ENCODE measurements at regions not wholly inside any gene's neighbourhood (a gene's known extent, or its start where the extent isn't known, plus 50 kb on each side); places are given as distances from the start of the nearest gene placed in this dataset.

GRCh38 chr14:61125867-61126572 lies 145.0 kb downstream of the SLC38A6 start:
- no peak for DNase-seq (ENCODE audit: extremely low spot score)
- peak overlapping the region; percentile 37 to 72 (median 50) for H3K27ac ChIP-seq (replicated peaks in 1 of 4)

DNA sequence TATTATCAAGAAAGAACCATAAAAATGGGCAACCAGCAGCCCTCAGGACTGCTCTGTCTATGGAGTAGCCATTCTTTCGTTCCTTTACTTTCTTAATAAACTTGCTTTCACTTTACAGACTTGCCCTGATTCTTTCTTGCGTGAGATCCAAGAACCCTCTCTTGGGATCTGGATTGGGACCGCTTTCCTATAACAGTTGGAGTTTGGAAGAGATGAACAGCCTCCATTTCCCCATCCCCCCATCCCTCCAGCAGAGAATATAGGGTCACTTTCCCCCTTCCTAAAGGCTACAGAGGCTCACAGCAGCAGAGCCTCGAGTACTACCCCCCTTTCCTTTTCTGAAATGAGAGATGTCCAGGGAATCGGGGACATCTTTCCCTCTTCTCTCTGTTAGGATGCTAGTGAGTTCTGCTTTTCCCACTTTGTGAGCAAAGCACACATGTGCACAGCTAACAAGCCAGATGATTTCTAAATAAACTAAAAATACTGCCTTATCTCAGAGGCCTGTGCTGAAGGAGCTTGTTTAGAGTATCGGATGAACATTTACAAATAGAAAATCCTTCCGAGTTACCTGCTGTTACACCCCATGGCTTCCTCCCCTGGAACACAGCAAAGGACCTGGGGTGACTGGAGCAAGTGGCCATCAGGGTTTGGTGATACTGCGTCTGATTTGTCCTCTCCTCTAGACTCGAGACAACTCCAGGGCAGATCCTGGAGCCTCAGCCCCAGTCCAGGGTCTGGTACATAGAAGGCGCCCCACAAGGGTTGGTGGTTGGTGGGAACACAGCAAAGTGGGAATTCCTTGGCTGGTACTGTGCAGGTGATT lies 144.2 kb downstream of the SLC38A6 start:
- H3K27ac ChIP-seq (replicated peaks in 1 of 4) = peak overlapping the region; percentile 37 to 72 (median 50)
- peaks cover 5 to 60% (median 43%) of the 10 kb centered on the region in 4 donors for H3K4me1 ChIP-seq
- H3K4me3 ChIP-seq = peak overlapping the region in 1 of 4 donors; percentile 10
- intact Hi-C loops (cut with DNase I) = no loop called here
- 59% methylated on average over 10 of the region's 10 CpGs for WGBS
- H3K36me3 ChIP-seq = no peaks in the 10 kb centered on the region
- no peaks in the 10 kb centered on the region for H3K27me3 ChIP-seq
- no peak for TF ChIP-seq POLR2A (IDR thresholded peaks at IDR 0.05; ENCODE audit: low read depth)
- TF ChIP-seq EP300 (IDR thresholded peaks at IDR 0.05) = no peak
- TF ChIP-seq, protein P1, sequence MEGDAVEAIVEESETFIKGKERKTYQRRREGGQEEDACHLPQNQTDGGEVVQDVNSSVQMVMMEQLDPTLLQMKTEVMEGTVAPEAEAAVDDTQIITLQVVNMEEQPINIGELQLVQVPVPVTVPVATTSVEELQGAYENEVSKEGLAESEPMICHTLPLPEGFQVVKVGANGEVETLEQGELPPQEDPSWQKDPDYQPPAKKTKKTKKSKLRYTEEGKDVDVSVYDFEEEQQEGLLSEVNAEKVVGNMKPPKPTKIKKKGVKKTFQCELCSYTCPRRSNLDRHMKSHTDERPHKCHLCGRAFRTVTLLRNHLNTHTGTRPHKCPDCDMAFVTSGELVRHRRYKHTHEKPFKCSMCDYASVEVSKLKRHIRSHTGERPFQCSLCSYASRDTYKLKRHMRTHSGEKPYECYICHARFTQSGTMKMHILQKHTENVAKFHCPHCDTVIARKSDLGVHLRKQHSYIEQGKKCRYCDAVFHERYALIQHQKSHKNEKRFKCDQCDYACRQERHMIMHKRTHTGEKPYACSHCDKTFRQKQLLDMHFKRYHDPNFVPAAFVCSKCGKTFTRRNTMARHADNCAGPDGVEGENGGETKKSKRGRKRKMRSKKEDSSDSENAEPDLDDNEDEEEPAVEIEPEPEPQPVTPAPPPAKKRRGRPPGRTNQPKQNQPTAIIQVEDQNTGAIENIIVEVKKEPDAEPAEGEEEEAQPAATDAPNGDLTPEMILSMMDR (IDR thresholded peaks at IDR 0.05) = no peak
- TF ChIP-seq POLR2AphosphoS5 (IDR thresholded peaks at IDR 0.05) = no peak
- DNase-seq (ENCODE audit: extremely low spot score) = no peak
- no peaks in the 10 kb centered on the region for H3K9me3 ChIP-seq

More at GRCh38 chr14:61125867-61126572, 145.0 kb downstream of the SLC38A6 start:
- Histone ChIP-seq H3K9me3 (no peaks in the 10 kb centered on the region), H3K4me3 (no peak overlapping the region), H3K27me3 (no peaks in the 10 kb centered on the region), H3K4me1 (peaks cover 5 to 60% (median 43%) of the 10 kb centered on the region in 4 donors), H3K36me3 (no peaks in the 10 kb centered on the region)
- intact Hi-C loops (cut with DNase I) = no loop called here
- TF ChIP-seq POLR2A (IDR thresholded peaks at IDR 0.05; ENCODE audit: low read depth) (no peak), EP300 (IDR thresholded peaks at IDR 0.05) (peak; percentile 31), POLR2AphosphoS5 (IDR thresholded peaks at IDR 0.05) (no peak)
- TF ChIP-seq, protein P1 (IDR thresholded peaks at IDR 0.05) = no peak
- 15% methylated on average over 9 of the region's 10 CpGs for WGBS

- Histone ChIP-seq H3K27ac (replicated peaks in 1 of 4) (no peak overlapping the region), H3K4me3 (no peak overlapping the region), H3K27me3 (no peaks in the 10 kb centered on the region), H3K9me3 (no peaks in the 10 kb centered on the region), H3K36me3 (no peaks in the 10 kb centered on the region), H3K4me1 (peaks cover 5 to 44% (median 33%) of the 10 kb centered on the region in 4 donors)
- TF ChIP-seq POLR2A (IDR thresholded peaks at IDR 0.05; ENCODE audit: low read depth) (no peak), EP300 (IDR thresholded peaks at IDR 0.05) (no peak), POLR2AphosphoS5 (IDR thresholded peaks at IDR 0.05) (no peak)
- TF ChIP-seq, protein P1 (IDR thresholded peaks at IDR 0.05) = no peak
- intact Hi-C loops (cut with DNase I) = no loop called here
- no peak for DNase-seq (ENCODE audit: extremely low spot score)
- WGBS = 94% methylated on average over 3 of the region's 3 CpGs
These were observed 141.8 kb downstream of the SLC38A6 start for GRCh38 chr14:61122862-61123261.

DNA sequence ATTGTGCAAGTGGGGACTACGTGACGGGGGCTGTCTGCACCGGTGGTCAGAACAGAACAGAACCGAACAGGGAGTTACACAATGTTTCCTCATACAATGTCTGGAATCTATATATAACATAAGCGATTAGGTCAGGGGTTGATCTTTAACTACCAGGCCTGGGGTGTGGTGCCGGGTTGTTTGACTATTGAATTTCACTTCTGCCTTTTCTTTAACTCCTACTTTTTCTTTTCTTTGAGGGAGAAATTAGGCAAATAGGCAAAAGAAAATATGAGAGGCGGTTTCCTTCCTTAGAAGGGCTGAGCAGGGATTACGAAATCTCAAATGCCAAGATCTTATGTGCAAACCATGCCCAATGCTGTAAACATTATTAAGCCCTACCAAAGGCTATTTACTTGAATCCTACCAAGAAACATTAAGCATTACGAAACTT lies 140.3 kb downstream of the SLC38A6 start:
- no peak overlapping the region for H3K4me3 ChIP-seq
- H3K27me3 ChIP-seq = no peaks in the 10 kb centered on the region
- TF ChIP-seq EP300 (IDR thresholded peaks at IDR 0.05) = no peak
- no peak for TF ChIP-seq POLR2AphosphoS5 (IDR thresholded peaks at IDR 0.05)
- no peak for TF ChIP-seq POLR2A (IDR thresholded peaks at IDR 0.05; ENCODE audit: low read depth)
- TF ChIP-seq, protein P1 (IDR thresholded peaks at IDR 0.05) = no peak
- intact Hi-C loops (cut with DNase I) = no loop called here
- H3K27ac ChIP-seq (replicated peaks in 1 of 4) = no peak overlapping the region
- 89% methylated on average over 9 of the region's 9 CpGs for WGBS
- peaks cover 5 to 30% (median 26%) of the 10 kb centered on the region in 4 donors for H3K4me1 ChIP-seq
- no peak for DNase-seq (ENCODE audit: extremely low spot score)
- no peaks in the 10 kb centered on the region for H3K36me3 ChIP-seq
- no peaks in the 10 kb centered on the region for H3K9me3 ChIP-seq
